ENCODE measurements at regions not wholly inside any gene's neighbourhood (a gene's known extent, or its start where the extent isn't known, plus 50 kb on each side); places are given as distances from the start of the nearest gene placed in this dataset.

DNA sequence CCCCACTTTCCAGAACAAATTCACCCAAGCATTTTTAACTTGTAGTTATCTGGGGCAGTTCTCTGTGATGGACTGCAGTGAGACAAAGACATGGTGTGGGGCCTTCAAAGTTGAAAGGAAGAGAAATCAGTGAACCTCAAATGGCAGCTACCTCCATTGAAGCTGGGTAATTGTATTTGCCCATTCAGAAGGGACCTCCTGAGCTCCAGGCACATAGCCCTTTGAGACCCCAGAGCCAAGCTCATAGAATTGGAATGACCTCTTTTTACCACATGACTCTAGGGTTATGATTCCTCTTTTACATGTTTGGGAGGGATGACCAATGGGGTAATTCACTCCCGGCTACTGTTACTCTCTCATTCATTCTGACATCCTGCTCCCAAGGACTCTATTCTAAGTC, 368.4 kb upstream of the ITGA1 start:
- no peak overlapping the region for H3K27ac ChIP-seq
- TF ChIP-seq, protein P1, sequence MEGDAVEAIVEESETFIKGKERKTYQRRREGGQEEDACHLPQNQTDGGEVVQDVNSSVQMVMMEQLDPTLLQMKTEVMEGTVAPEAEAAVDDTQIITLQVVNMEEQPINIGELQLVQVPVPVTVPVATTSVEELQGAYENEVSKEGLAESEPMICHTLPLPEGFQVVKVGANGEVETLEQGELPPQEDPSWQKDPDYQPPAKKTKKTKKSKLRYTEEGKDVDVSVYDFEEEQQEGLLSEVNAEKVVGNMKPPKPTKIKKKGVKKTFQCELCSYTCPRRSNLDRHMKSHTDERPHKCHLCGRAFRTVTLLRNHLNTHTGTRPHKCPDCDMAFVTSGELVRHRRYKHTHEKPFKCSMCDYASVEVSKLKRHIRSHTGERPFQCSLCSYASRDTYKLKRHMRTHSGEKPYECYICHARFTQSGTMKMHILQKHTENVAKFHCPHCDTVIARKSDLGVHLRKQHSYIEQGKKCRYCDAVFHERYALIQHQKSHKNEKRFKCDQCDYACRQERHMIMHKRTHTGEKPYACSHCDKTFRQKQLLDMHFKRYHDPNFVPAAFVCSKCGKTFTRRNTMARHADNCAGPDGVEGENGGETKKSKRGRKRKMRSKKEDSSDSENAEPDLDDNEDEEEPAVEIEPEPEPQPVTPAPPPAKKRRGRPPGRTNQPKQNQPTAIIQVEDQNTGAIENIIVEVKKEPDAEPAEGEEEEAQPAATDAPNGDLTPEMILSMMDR (IDR thresholded peaks at IDR 0.05): no peak
- TF ChIP-seq POLR2A (IDR thresholded peaks at IDR 0.05) (no peak), POLR2AphosphoS5 (IDR thresholded peaks at IDR 0.05) (no peak)
- no peaks in the 10 kb centered on the region for H3K27me3 ChIP-seq (replicated peaks; ENCODE audit: insufficient read depth)
- no peaks in the 10 kb centered on the region for H3K36me3 ChIP-seq
- intact Hi-C loops (cut with DNase I): no loop called here
- H3K4me3 ChIP-seq: no peak overlapping the region
- H3K9me3 ChIP-seq: no peaks in the 10 kb centered on the region
- no peak for DNase-seq (ENCODE audit: low spot score)
- 84% methylated on average over 1 of the region's 1 CpG for WGBS
- H3K4me1 ChIP-seq (replicated peaks): no peaks in the 10 kb centered on the region

DNA sequence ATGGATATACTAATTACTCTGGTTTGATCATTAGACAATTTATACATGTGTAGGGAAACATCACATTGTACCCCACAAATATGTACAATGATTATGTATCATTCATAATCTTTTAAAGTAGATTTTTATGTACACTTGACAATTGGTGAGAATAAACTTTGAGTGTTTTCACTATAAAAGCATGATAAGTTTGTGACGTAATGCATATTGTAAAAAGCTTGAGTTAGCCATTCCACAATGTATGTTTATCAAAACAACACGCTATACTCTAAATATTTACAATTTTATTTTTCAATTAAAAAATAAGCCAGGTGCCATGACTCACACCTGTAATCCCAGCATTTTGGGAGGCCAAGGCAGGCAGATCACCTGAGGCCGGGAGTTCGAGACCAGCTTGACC, 360.1 kb upstream of the ITGA1 start:
- intact Hi-C loops (cut with DNase I): no loop called here
- H3K4me1 ChIP-seq (replicated peaks): no peaks in the 10 kb centered on the region
- no peak for DNase-seq (ENCODE audit: low spot score)
- no peak overlapping the region for H3K4me3 ChIP-seq
- no peak overlapping the region for H3K27ac ChIP-seq
- no peaks in the 10 kb centered on the region for H3K27me3 ChIP-seq (replicated peaks; ENCODE audit: insufficient read depth)
- H3K36me3 ChIP-seq: no peaks in the 10 kb centered on the region
- 90% methylated on average over 4 of the region's 4 CpGs for WGBS
- TF ChIP-seq POLR2A (IDR thresholded peaks at IDR 0.05): no peak
- no peak for TF ChIP-seq POLR2AphosphoS5 (IDR thresholded peaks at IDR 0.05)
- TF ChIP-seq, protein P1 (IDR thresholded peaks at IDR 0.05): no peak
- H3K9me3 ChIP-seq: no peaks in the 10 kb centered on the region

DNA sequence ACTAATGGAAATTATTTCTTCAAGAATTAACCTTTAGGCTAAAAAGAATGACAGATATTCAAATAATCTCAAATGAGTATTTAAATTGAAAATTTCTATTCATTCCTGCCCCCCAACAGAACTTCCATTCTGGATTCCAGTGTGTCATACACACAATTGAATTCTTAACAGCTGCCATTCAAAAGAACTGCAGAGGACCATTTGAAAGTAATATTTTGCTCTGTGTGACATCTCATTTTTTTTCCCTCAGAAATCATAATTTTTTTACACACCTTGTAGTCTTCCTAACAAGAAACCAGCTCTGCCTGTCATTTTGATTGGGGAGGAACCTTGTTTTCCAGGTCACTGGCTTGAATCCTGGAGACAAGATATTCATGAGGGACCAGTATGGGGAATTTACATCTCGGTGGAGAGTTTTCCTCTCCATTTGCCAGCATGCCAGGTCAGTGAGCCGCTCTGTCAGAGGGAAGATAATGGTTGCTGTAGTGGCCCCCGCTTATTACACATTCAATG, 358.7 kb upstream of the ITGA1 start:
- WGBS: 92% methylated on average over 3 of the region's 3 CpGs
- TF ChIP-seq POLR2AphosphoS5 (IDR thresholded peaks at IDR 0.05) (no peak), POLR2A (IDR thresholded peaks at IDR 0.05) (no peak)
- TF ChIP-seq, protein P1 (IDR thresholded peaks at IDR 0.05): no peak
- intact Hi-C loops (cut with DNase I): no loop called here

DNA sequence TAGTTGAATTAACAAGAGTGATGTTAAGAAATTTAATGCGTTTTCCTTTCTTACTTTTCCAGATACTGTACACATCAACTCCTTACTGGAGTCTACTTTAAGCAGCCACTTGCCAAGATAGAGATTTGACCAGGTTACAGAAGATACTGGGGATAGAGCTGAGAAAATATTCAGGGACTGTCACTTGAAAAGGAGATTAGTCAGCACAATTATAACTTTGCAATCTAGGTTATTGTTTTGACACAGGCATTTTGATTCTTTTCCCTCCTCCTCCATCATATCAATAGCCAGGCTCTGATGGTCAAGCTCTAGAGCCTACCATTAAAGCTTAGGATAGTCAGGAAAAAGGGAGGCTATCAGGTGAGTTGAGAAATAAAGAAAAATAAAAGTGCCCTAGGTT, 345.9 kb upstream of the ITGA1 start:
- intact Hi-C loops (cut with DNase I): no loop called here
- WGBS: 89% methylated on average over 1 of the region's 1 CpG
- Histone ChIP-seq H3K4me1 (replicated peaks) (no peaks in the 10 kb centered on the region), H3K9me3 (no peaks in the 10 kb centered on the region), H3K36me3 (no peaks in the 10 kb centered on the region), H3K4me3 (no peak overlapping the region), H3K27ac (no peak overlapping the region), H3K27me3 (replicated peaks; ENCODE audit: insufficient read depth) (no peaks in the 10 kb centered on the region)
- no peak for DNase-seq (ENCODE audit: low spot score)
- TF ChIP-seq POLR2A (IDR thresholded peaks at IDR 0.05): no peak
- no peak for TF ChIP-seq POLR2AphosphoS5 (IDR thresholded peaks at IDR 0.05)
- TF ChIP-seq, protein P1 (IDR thresholded peaks at IDR 0.05): no peak

More for the DNA sequence above, 358.7 kb upstream of the ITGA1 start:
- Histone ChIP-seq H3K4me1 (replicated peaks) (no peaks in the 10 kb centered on the region), H3K9me3 (no peaks in the 10 kb centered on the region), H3K27ac (no peak overlapping the region), H3K36me3 (no peaks in the 10 kb centered on the region), H3K4me3 (no peak overlapping the region), H3K27me3 (replicated peaks; ENCODE audit: insufficient read depth) (no peaks in the 10 kb centered on the region)
- DNase-seq (ENCODE audit: low spot score): no peak

GRCh38 chr5:52443187-52443586, 344.5 kb upstream of the ITGA1 start:
- Histone ChIP-seq H3K36me3 (no peaks in the 10 kb centered on the region), H3K4me1 (replicated peaks) (no peaks in the 10 kb centered on the region), H3K27ac (no peak overlapping the region), H3K9me3 (no peaks in the 10 kb centered on the region), H3K4me3 (no peak overlapping the region), H3K27me3 (replicated peaks; ENCODE audit: insufficient read depth) (no peaks in the 10 kb centered on the region)
- TF ChIP-seq, protein P1 (IDR thresholded peaks at IDR 0.05): no peak
- TF ChIP-seq POLR2A (IDR thresholded peaks at IDR 0.05) (no peak), POLR2AphosphoS5 (IDR thresholded peaks at IDR 0.05) (no peak)
- 93% methylated on average over 3 of the region's 3 CpGs for WGBS
- DNase-seq (ENCODE audit: low spot score): no peak
- intact Hi-C loops (cut with DNase I): no loop called here

Measured in prostate gland (tissue), 2 donors.